NCI-H524 treated with DMSO at 0.1 percent for 48 hours (cell line): ENCODE measurements at regions not wholly inside any gene's neighbourhood (a gene's known extent, or its start where the extent isn't known, plus 50 kb on each side); places are given as distances from the start of the nearest gene placed in this dataset.

Experiments used
- DNase-seq: peaks from one replicate; lab custom pipeline; 2025; lab: John Stamatoyannopoulos, UW

DNA sequence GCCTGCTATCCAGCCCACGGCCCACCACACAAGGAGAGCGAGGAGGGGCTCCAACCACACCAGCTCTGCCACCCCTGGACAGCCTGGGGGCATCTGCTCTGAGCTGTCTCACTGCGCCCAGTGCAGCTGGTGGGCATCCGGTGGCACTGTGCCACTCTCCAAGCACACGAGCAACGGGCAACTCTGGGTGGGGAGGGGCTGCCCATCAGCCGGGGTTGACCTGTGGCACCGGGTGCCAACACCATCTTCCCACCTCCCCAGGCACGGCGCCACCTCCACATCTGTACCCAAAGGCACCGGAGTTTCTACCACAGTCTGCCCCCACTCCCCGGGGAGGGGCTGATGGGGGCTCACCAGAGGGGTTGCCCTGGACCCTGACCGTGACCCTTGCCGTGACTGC is 241.8 kb downstream of the RBFOX3 start:
- no peak for DNase-seq

DNA sequence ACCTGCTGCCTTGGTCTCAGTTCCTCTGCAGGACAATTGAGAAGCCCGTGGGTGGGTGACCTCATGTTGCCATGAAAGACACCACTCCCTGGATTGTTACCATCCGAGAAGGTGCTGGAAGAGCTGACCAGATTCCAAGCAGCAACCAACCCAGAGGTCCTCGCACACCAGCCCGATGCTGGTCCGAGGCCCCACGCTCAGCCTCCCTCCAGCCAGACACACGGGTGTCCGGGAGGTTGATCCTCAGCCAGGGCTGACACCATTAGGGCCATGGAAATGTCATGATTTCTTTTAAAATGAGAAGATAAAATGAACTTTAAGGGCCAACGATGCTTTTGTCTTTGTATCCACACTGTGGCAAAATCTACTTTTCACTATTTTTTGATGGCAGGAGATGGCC is 242.3 kb downstream of the RBFOX3 start:
- no peak for DNase-seq

DNA sequence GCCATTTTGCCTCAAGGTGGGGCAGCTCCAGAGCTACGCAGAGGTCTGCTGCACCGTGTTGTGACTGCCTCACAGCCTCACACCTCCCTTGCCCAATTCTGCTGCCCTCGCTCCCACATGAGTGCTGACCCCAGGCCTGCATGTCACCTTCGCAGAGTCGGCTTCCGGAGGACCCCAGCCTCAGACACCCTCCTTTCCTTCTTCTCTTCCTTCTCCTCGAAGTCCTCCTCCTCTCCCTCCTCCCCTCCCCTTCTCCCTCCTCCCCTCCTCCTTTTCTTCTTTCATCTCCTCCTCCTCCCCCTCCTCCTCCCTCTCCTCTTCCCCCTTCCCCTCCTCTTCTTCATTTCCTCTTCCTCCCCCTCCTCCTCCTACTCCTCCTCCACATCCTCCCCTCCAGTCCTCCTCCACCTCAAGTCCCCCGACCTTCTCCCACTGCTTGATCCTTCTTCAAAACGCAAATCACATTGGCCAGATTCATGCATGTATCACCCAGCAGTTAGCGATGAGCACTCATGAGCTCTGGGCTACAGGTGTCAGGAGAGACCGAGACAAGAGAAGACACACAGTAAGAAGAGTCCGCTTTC is 243.8 kb downstream of the RBFOX3 start:
- no peak for DNase-seq

DNA sequence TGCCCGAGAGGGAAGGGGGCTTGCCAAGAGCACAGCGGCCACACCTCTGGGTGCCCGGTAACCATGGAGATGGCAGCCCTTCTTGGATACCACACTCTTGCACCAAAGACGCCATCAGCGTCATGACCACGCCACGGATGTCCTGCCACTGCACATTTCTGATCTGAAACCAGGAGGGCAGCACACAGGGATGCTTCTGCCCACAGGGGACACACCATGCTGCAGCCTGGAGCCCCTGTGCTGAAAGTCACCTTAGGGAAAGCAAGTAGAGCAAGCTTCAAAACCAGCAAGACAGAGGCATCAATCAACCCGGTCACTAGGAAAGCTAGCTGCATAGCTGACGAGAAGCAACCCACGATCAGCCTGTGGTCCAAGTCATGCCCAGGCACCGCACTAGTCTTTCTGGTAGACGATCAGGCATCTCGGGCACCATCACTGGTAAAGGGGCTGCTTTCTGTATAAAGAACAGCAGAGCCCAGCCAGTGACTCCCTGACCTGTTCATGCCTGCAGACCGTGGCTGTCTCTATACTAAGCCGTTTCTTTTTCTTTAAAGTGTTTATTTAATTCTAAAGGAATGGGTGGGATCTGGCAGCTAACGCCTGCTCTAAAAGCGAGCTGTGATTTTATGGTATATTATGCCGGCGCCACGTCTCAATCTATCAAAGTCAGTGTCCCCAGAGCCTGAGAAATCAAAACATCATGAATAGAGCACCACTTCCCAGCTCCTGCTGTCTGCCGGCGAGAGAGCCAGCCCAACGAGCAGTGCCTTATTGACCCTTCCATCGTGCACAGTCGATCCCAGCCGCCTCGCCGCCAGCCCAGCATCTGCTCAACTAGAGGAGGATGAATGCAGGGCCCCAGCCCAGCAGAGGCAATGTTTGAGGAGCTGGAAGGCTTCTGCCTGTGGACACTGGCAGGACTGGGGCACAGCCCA is 244.7 kb downstream of the RBFOX3 start:
- no peak for DNase-seq

DNA sequence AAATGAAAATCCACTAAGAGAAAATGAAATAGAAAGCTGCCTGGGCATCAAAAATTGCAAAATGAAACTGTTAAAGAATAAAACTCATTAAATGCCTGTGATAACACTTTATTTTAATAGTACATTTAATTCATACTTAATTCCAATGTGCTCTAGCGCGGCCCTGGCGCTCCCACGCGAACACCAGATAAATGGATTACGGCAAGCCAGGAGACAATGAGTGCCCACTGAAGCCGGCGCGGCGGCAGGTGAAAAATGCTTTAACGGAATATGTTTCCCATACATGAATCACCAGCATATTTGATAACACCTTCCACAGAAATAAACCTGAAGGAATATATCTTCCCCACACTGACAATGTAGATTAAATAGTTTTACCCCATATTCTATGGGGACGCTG is 245.5 kb downstream of the RBFOX3 start:
- no peak for DNase-seq

DNA sequence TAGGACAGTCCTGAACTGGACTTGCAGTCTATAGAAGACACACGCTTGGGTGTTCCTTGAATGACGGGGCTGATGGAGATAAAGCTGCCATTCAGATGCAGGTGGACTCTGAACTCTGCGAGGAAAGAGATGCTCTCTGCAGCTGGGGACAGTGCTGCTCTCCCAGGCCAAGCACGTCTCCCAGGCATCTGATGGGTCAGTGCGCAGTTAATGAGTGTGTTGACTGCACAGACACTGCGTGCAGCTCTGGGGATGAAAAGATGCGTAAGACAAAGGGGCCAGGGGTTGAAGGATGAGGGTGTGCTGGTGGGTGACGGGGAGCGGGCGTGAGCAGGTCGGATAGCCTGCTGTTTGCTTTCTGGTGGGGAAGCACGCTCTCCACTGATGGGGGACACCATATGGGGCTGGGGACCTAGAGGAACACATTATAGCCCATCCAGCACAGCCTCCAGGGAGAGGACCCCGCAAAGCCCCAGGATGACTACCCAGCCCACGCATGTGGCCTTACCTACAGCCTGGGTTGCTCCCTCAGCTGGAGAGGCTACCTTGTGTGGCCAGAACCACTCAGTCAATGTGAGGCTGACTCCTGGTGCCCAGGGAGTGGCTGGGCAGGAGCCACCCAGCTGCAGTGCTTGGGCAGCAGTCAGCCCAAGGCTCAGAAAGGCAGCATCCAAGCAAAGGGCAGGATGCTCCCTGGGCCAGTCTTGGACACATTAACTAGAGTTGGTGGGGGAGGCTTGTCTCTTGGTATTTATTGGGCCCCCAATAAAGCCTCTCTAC is 246.3 kb downstream of the RBFOX3 start:
- DNase-seq = no peak

DNA sequence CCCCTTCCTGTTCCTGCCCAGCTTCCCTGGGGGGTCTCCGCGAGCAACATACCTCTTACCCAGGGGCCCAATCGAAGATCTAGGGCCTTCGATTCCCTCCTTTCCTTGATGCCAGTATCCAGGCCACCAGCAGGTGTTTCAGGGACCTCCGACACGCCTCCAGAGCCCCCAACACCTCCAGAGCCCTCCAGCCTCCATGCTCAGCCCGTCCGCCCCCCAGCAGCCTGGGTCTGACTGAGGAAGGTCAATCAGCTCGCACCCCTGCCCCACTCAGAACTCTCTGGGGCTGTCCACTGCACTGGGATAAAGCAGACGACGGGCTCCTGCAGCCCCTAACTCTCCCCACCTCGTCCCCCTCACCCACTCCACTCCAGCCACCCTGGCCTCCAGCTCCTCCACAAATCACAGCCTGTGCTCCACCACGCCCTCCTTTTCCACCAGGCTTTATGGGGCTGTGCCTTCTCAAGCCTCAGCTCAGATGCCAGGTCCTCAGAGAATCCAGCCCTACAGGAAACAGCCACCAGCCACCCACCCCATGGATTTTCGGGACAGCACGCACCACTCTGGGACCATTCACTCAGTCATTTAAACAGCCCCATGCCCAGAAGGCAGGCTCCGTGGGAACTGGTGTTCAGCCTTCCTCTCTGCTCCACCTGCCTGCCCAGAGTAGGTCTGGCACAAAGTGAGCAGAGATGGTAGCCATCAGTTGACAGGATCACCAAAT is 247.1 kb downstream of the RBFOX3 start:
- no peak for DNase-seq

DNA sequence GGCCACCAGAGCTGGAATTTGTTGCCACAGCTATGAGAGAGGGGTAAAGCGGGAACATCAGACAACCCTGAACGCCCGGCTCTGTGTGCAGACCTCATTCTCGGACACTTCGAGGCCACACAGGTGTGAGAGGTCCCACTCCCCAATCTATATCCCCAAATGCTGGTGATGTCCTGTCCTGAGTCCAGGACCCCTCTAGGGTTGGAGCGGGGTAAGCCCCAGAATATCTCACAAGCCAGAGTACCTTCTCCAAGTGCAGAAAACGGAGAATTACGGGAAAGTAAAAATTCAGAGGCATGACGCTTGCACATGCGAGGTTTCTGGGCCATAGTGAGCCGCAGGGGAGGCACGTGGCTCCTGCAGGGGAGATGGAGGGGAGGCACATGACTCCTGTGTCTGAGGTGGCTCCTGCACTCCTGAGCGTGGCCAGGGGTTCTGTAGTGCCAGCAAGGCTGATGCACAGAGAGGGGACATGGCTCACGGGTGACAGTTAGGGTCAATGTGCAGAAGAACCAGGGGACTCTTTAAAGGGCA is 248.0 kb downstream of the RBFOX3 start:
- DNase-seq = no peak

DNA sequence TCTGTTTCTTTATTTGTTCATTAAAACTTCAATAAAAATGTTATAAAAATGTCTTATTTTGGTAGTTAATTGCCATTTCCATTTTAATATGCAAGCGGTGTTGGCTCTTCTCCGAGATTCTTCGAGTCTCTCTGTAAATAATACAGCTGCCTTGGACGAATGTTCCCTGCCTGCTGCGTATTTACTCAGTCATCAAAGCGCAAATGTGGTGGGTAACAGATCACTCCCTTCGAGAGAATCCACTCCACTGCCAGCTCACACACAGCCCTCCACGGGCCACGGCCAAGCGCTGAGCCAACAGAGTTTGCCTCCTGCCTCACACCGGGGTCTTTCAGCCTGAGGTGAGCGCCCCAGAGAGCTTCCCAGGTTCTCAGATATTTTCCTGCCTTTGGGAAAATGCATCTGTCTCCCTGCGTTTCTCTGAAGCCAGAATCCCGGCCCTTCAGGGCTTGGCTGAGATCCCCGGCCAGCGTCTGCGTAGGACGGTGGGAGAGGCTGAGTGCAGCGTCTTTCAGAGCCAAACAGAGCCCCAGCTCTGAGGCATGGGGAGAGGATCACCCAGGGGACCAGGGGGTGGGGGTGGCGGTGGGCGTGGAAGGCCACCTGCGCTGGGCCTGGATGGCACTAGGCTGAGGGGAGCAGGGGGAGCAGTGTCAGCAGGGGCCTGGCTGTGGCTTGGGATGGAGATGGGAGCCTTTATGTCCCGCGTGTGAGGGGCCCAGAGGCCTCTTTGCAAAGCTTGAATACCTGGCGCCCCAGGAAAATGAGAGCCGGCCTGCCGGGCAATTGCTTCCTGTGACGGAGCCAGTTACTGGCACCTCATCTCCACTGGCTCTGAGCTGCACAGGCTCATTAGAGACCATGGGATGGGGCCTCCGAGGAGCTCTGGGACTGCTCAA is 248.7 kb downstream of the RBFOX3 start:
- DNase-seq = no peak

DNA sequence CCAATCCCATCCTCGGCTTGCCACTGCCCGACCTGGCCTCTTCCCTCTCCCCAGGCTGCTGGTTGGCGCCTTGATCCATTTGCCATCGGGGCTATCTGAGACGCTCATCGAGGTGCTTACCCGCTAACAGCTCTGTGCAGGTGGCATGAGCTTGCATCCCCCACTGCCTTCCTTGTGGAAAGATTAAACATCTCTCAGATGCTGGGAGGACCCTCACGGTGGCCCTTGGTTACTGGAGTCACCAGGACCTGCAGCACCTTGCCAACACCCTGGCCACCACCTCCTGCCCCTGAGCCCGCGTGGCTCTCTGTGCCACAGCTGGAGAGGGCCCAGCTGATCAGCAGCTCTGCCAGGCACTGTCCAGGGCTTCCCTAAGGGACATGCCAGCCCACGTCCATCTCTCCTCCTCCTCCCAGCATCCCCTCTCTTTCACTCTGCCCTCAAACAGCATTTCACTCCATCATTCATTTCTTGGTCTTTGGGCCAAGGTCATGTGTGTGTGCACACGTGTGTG is 249.6 kb downstream of the RBFOX3 start:
- peak; percentile 3 for DNase-seq

DNA sequence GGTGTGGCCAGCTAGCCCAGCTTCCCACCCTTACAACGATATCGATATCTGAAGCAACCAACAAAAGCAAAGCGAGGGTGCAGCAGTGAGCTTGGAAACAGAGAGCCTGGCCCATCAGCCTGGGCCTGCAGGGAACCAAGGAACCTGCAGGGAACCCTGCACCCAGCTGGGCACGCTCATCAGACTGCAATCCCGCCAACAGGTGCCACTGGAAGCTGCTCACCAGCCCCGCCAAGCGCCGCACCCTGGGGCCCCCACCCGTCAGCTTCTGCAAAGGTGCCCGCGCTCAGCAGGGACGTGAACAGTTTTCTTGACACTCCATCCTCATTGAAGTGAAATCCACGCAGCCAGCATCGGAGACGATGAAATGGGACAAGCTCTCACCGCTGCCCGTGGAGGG is 250.7 kb downstream of the RBFOX3 start:
- no peak for DNase-seq

DNA sequence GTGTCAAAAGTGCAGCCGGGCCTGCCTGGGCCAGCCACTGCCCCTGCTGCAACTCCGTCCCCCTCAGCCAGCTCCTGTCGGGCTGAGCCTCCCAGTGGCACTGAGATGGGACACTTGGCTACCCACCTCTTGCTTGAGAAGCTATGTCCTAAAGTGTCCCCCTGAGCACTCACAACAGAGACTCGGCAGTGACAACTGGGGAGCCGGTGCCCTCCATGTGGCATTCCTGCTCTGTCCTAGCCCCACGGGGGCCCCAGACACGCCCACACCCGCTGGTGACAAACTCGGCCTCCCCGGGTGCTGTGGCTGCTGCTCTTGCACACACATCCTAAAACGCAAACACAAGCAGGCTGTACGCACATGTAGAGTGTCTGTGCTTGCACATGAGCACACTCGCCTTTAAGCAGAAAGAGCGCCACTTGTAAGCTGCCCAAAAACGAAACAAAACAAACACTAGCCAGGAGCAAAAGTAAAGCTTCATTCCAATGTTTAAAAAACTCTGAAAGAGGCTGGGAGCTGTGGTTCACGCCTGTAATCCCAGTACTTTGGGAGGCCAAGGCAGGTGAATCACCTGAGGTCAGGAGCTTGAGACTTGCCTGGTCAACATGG is 253.9 kb downstream of the RBFOX3 start:
- DNase-seq = no peak

DNA sequence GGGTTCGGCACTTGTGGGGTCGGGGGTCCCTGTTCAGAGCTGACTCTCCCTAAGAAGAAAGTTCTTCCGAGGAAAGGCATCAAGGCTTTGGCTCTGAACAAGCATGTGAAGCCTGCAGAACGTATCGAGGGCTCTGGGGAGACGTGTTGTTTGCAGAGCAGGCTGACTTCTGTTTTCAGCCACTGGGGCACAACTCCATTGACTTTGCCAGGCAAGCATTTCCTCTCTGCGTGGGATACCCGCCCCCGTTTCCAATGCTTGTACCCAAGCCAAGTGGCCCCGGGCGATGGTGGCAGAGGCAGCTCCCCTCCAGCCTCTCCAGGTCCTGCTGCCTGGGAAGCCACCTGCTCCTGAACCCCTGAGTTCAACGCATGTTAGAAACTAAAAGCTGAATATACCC is 255.7 kb downstream of the RBFOX3 start:
- no peak for DNase-seq

DNA sequence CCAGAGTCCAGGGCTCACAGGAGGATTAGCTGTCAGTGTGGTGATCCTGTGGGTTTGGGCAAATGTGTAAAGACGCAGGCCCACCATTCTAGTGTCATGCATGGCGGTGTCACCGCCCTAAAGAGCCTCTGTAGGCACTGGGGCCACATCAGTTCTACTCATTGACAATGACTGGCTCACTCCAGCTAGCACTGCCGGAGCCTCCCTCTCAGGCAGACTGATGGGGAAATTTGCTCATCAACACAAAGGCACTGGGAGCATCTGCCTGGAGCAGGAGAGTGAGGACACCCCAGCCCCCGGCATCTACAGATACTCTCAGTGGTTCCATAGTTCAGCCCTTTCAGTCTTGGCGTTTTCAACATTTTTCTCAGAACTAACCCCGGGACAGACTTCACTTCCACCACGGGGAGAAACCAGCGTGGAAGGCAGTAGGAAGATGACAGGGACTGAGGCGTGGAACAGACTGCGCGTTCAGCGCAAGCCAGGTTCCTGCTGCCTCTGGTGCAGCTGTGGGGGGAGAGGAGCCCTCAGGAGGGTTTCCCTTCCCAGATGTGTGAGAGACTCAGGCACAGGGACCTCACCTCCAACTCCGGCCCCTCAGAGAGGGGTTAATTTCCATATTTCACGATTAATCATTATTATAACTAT is 256.6 kb downstream of the RBFOX3 start:
- DNase-seq = no peak

DNA sequence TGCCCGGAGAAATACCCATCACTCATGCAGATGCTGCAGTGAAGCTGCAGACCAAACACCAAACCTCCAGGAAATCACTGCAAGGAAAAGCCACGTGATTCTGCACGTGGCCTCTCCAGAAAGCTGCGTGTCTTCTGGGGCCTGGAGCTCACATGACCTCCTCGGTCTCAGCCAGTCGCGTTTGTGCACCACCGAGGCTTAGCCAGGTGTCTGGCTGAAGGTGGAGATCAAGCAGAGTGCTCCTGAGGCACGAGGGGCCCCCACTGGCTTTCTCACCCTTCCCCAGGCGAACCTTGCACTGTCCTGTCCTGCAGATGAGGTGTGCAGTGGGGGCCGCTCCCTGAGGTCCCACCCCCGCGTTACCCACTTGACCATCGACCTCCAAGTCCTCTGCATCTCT is 257.3 kb downstream of the RBFOX3 start:
- no peak for DNase-seq

DNA sequence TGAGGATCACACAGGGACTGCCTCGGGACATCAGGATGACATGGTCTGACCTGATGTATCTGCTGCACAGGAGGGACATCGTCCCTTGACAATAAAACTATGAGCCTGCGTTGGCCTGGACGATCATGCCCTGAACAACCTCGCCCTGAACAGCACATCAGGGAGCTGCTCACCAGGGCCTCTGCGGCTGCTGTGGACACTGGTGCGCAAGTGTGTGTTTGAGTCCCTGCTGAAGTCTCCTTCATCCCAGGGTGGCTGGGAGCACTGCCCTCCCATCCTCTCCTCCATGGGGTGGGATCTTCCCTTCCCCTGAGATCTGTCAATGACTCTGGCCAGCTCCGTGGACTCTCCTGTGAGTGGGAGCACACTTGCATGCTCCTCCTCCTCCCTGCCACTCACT is 257.8 kb downstream of the RBFOX3 start:
- DNase-seq = no peak

DNA sequence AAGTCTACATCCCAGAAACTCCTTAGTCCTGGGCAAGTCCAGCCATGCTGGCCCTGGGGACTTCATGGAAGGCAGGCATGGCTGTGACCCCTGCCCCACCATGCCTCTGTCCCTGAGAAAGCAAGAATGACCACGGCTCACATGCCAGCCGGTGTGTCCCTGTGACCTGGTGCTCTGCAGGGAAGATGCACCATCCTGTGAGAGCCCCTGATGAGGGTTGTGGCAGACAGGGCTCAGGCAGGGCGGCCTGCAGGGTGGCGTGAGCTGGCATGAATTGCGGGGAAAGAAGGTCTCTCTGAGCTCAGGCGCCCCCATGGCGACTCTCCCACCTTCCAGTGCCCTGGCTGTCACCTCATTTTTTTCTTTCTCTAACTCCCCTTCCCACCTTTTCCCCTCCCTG is 260.3 kb downstream of the RBFOX3 start:
- DNase-seq = no peak

DNA sequence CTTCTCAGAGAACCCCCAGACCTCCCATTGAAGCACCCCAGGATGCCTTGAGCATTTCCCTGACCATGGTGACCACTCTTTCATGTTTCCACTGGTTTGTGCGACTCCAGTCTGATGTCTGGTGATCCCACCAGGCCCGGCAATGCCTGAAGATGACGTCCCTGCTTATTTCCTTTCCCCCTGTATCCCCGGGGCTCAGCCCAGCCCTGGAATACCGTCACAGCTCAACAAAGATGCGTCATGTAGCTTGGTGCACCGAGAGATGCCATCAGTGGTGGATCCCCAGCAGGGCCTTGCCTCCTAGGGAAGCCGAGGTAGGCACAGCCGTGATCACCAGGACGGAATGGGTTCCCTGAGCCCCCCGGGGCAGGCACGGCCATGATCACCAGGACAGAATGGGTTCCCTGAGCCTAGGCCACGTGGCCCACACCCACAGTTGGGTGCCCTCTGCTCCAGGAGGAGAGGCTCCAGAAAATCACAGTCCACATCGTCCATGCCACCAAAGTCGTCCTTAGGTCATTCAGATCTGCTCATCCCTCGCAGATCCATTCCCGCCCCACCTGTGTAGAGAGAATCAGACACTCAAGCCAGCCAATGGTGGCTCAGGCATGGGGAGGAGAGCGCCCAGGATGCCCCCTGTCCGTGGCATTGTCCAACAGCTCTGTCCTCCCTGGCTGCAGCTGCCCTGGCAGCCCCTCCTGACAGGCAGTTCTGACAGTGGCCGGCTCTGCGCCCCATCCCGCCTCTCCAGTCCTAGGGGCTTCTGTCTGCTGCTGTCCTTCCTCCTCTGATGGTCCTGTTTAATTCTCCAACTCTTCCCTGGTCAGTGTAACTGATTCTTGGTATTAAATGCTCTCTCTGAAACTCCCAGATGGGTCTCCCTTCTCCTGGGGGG is 261.1 kb downstream of the RBFOX3 start:
- DNase-seq = no peak

DNA sequence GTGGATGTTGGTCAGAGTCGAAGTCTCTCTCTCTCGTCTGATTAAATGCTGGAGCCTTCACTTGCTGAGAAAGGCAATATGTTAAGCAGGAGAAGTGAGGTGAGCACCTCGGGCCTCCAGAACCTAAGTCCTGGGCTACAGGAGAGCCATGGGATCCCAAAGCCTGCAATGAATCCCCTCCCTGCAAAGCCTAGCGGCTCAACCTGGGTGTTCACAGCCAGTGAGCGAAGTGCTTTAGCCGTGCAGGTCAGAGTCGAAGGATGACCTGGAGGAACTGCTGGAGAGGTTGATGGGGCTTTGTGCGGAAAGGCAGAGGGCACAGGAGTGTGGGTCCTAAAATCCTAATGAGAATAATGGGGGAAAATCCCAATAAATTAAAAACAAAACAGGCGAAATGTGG is 267.8 kb downstream of the ENGASE start:
- DNase-seq = no peak
